H9 (cell line): ENCODE measurements at regions not wholly inside any gene's neighbourhood (a gene's known extent, or its start where the extent isn't known, plus 50 kb on each side); places are given as distances from the start of the nearest gene placed in this dataset.

Source experiments
- DNase-seq: peaks from one replicate; pipeline ENCODE4 v3.0.0-alpha.2; 2017
- H2AFZ ChIP-seq: one replicate; pipeline ENCODE4 v1.6.1; 2013; ENCODE audit warnings: mild to moderate bottlenecking, low read length, control low read depth, moderate library complexity
- H2AK5ac ChIP-seq: 2 replicates; pipeline ENCODE4 v1.6.1; 2013; ENCODE audit warnings: low read length, control low read depth, mixed read lengths; ENCODE audit not compliant: insufficient read length
- H2BK120ac ChIP-seq: one replicate; pipeline ENCODE4 v1.6.1; 2013; ENCODE audit warnings: low read depth, mild to moderate bottlenecking, low read length, control low read depth, inconsistent platforms; ENCODE audit not compliant: poor library complexity, severe bottlenecking
- H2BK12ac ChIP-seq: 2 replicates; pipeline ENCODE4 v1.6.1; 2013; ENCODE audit warnings: low read length, control low read depth, mixed read lengths, low read depth; ENCODE audit not compliant: insufficient read length
- H2BK15ac ChIP-seq: 2 replicates; pipeline ENCODE4 v1.6.1; 2013; ENCODE audit warnings: low read depth, low read length, control low read depth
- H2BK20ac ChIP-seq: one replicate; pipeline ENCODE4 v1.6.1; 2013; ENCODE audit warnings: low read depth, mild to moderate bottlenecking, low read length, control low read depth, inconsistent platforms; ENCODE audit not compliant: poor library complexity, severe bottlenecking
- H2BK5ac ChIP-seq: 2 replicates; pipeline ENCODE4 v1.6.1; 2013; ENCODE audit warnings: low read length, control low read depth, mixed read lengths; ENCODE audit not compliant: insufficient read length
- H3K14ac ChIP-seq: 2 replicates; pipeline ENCODE4 v1.6.1; 2013; ENCODE audit warnings: low read length, control low read depth; ENCODE audit not compliant: insufficient read depth
- H3K18ac ChIP-seq: 2 replicates; pipeline ENCODE4 v1.6.1; 2013; ENCODE audit warnings: low read depth, mild to moderate bottlenecking, mixed read lengths, low read length, control low read depth; ENCODE audit not compliant: insufficient read length
- H3K23ac ChIP-seq: 2 replicates; pipeline ENCODE4 v1.6.1; 2013; ENCODE audit warnings: low read length, control low read depth, mixed read lengths, low read depth; ENCODE audit not compliant: insufficient read length
- H3K23me2 ChIP-seq: 2 replicates; pipeline ENCODE4 v1.6.1; 2013; ENCODE audit warnings: low read depth, mild to moderate bottlenecking, mixed read lengths, low read length, control low read depth; ENCODE audit not compliant: insufficient read length, poor library complexity, severe bottlenecking
- H3K27ac ChIP-seq: 2 replicates; pipeline ENCODE4 v1.5.1; 2013; ENCODE audit warnings: low read length, control low read depth, mixed read lengths, low read depth; ENCODE audit not compliant: insufficient read length
- H3K27me3 ChIP-seq: 2 replicates; pipeline ENCODE4 v1.6.1; 2013; ENCODE audit warnings: low read length, control low read depth, inconsistent platforms; ENCODE audit not compliant: insufficient read depth
- H3K4ac ChIP-seq: 2 replicates; pipeline ENCODE4 v1.6.1; 2013; ENCODE audit warnings: low read depth, mild to moderate bottlenecking, control low read depth, inconsistent platforms, low read length, moderate library complexity
- H3K4me1 ChIP-seq: 2 replicates; pipeline ENCODE4 v1.6.1; 2013; ENCODE audit warnings: low read length, control low read depth, inconsistent platforms; ENCODE audit not compliant: insufficient read depth
- H3K4me2 ChIP-seq: 2 replicates; pipeline ENCODE4 v1.6.1; 2013; ENCODE audit warnings: low read length, control low read depth, mixed read lengths; ENCODE audit not compliant: insufficient read length, insufficient read depth
- H3K56ac ChIP-seq: 2 replicates; pipeline ENCODE4 v1.6.1; 2013; ENCODE audit warnings: low read depth, mild to moderate bottlenecking, mixed read lengths, low read length, control low read depth; ENCODE audit not compliant: insufficient read length
- H3K79me1 ChIP-seq: 2 replicates; pipeline ENCODE4 v1.6.1; 2013; ENCODE audit warnings: low read depth, mild to moderate bottlenecking, moderate library complexity, low read length, control low read depth, inconsistent platforms; ENCODE audit not compliant: insufficient read depth, poor library complexity, severe bottlenecking
- H3K79me2 ChIP-seq: 2 replicates; pipeline ENCODE4 v1.6.1; 2013; ENCODE audit warnings: low read length, control low read depth, inconsistent platforms; ENCODE audit not compliant: insufficient read depth
- H3K9ac ChIP-seq: 2 replicates; pipeline ENCODE4 v1.6.1; 2013; ENCODE audit warnings: low read length, control low read depth, mixed read lengths; ENCODE audit not compliant: insufficient read length; ENCODE audit errors: extremely low read depth
- H3K9me3 ChIP-seq: one replicate; pipeline ENCODE4 v1.6.1; 2013; ENCODE audit warnings: low read depth, low read length, inconsistent platforms; ENCODE audit not compliant: control insufficient read depth
- H3T11ph ChIP-seq: one replicate; pipeline ENCODE4 v1.6.1; 2013; ENCODE audit warnings: mild to moderate bottlenecking, low read length, control low read depth, inconsistent platforms
- H4K20me1 ChIP-seq: one replicate; pipeline ENCODE4 v1.6.1; 2013; ENCODE audit not compliant: control insufficient read depth, insufficient read length, insufficient read depth
- H4K5ac ChIP-seq: 2 replicates; pipeline ENCODE4 v1.6.1; 2013; ENCODE audit warnings: low read depth, mild to moderate bottlenecking, mixed read lengths, low read length, control low read depth; ENCODE audit not compliant: insufficient read length
- H4K8ac ChIP-seq: replicated peaks from 2 replicates; pipeline ENCODE4 v1.6.1; 2013; ENCODE audit warnings: low read length, control low read depth, mixed read lengths, low read depth; ENCODE audit not compliant: insufficient read length
- H4K91ac ChIP-seq: 2 replicates; pipeline ENCODE4 v1.6.1; 2013; ENCODE audit warnings: low read depth, mild to moderate bottlenecking, moderate library complexity, mixed read lengths, low read length, control low read depth; ENCODE audit not compliant: insufficient read length
- H3K27ac Mint-ChIP-seq, 3 experiments: 2 replicates in 2 of 3; 3 replicates in 1 of 3; pipeline ENCODE4 v1.8.0; 2020 to 2021; ENCODE audit warnings: mixed read lengths in 3 of 3, mild to moderate bottlenecking in 1 of 3, moderate library complexity in 1 of 3
- H3K27me3 Mint-ChIP-seq: 2 replicates; pipeline ENCODE4 v1.8.0; 2021; ENCODE audit warnings: low read depth, mild to moderate bottlenecking, moderate library complexity, mixed read lengths
- H3K36me3 Mint-ChIP-seq, 3 experiments: 2 replicates in 2 of 3; 3 replicates in 1 of 3; pipeline ENCODE4 v1.8.0; 2020 to 2021; ENCODE audit warnings: low read depth in 3 of 3, mixed read lengths in 3 of 3; ENCODE audit not compliant: insufficient read depth in 1 of 3
- H3K4me1 Mint-ChIP-seq, 2 experiments: 2 replicates each; pipeline ENCODE4 v1.8.0; 2020; ENCODE audit warnings: mixed read lengths in 2 of 2
- H3K4me3 Mint-ChIP-seq, 2 experiments: 2 replicates in 1 of 2; 3 replicates in 1 of 2; pipeline ENCODE4 v1.8.0; 2020 to 2021; ENCODE audit warnings: mild to moderate bottlenecking in 2 of 2, mixed read lengths in 2 of 2, moderate library complexity in 1 of 2
- H3K9me3 Mint-ChIP-seq, 2 experiments: 2 replicates in 1 of 2; 3 replicates in 1 of 2; pipeline ENCODE4 v1.8.0; 2020; ENCODE audit warnings: mild to moderate bottlenecking in 2 of 2, mixed read lengths in 2 of 2, moderate library complexity in 1 of 2
- CTCF ChIP-seq: fragments of 200-600 bp; sonication (generic); conservative IDR thresholded peaks from 3 replicates; pipeline ENCODE4 v1.8.0; 2021; ENCODE audit warnings: antibody characterized with exemption, mild to moderate bottlenecking
- WGBS: extraction: QIAGEN DNeasy Blood & Tissue Kit; methylation state at CpG from one replicate; pipeline ENCODE4 v1.1.7; 2013; ENCODE audit warnings: missing lambda C conversion rate, low lambda C conversion rate, mixed read lengths; ENCODE audit not compliant: insufficient read length; ENCODE audit errors: extremely low coverage; 5-methylcytosine and 5-hydroxymethylcytosine counted together

GRCh38 chrX:42725196-42725595 lies 52.8 kb downstream of the PPP1R2C start:
- no peak overlapping the region for H4K8ac ChIP-seq
- no peak overlapping the region for H4K5ac ChIP-seq
- no CpG with 5 or more reads among the region's 2 CpGs for WGBS
- H2AK5ac ChIP-seq = no peak overlapping the region
- H2AFZ ChIP-seq = no peak overlapping the region
- Mint-ChIP-seq H3K27ac (no peak overlapping the region), H3K36me3 (peaks cover 9 to 16% (median 15%) of the 10 kb centered on the region in 3 experiments), H3K27me3 (no peaks in the 10 kb centered on the region; the same call in 1 of the 2 replicates), H3K4me3 (no peak overlapping the region), H3K9me3 (peaks cover 18 to 58% of the 10 kb centered on the region in 2 experiments), H3K4me1 (no peaks in the 10 kb centered on the region)
- H3K27me3 ChIP-seq = no peaks in the 10 kb centered on the region
- no peak overlapping the region for H4K91ac ChIP-seq
- no peak overlapping the region for H2BK120ac ChIP-seq
- no peak overlapping the region for H3K56ac ChIP-seq
- H3K4ac ChIP-seq = no peak overlapping the region
- H2BK15ac ChIP-seq = no peak overlapping the region
- no peak for DNase-seq
- no peak overlapping the region for H2BK12ac ChIP-seq
- TF ChIP-seq CTCF = no peak
- H4K20me1 ChIP-seq = no peaks in the 10 kb centered on the region
- H2BK5ac ChIP-seq = no peak overlapping the region
- no peak overlapping the region for H3K23ac ChIP-seq
- H3K14ac ChIP-seq = no peak overlapping the region
- no peak overlapping the region for H3K9ac ChIP-seq
- no peaks in the 10 kb centered on the region for H3K79me1 ChIP-seq
- no peaks in the 10 kb centered on the region for H3K79me2 ChIP-seq
- H3K4me2 ChIP-seq = no peak overlapping the region
- H3K27ac ChIP-seq = no peak overlapping the region
- no peak overlapping the region for H2BK20ac ChIP-seq
- H3K23me2 ChIP-seq = no peaks in the 10 kb centered on the region
- H3K18ac ChIP-seq = no peak overlapping the region
- no peaks in the 10 kb centered on the region for H3K4me1 ChIP-seq
- no peaks in the 10 kb centered on the region for H3K9me3 ChIP-seq
- H3T11ph ChIP-seq = no peak overlapping the region
